ENCODE measurements at regions not wholly inside any gene's neighbourhood (a gene's known extent, or its start where the extent isn't known, plus 50 kb on each side); places are given as distances from the start of the nearest gene placed in this dataset.

DNA sequence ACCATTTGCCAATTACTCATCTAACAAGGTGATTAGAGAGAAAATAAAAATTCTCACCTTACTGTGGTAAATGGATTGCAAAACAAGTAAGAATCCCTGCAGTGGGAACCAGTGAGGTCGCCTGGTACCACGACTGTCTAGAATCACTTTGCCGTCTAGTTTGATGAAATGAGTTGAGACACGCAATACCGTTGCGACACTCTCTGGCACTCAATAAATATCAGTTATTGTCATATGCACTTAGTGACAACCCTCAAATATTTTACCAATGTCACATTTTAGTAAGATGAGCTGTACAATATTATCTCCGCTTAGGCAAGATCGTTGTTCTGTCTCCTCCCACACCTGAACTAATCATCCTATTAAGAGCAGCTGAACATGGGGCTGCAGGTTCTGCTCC lies 114.4 kb upstream of the ADARB2 start:
- ChIA-PET POLR2A (no interaction called here), CTCF (no interaction called here)
- TF ChIP-seq SP1 (IDR thresholded peaks at IDR 0.05) (no peak), ELF4 (IDR thresholded peaks at IDR 0.05) (no peak), NFRKB (IDR thresholded peaks at IDR 0.05) (no peak), HDGF (IDR thresholded peaks at IDR 0.05; ENCODE audit: borderline replicate concordance) (no peak), TARDBP (IDR thresholded peaks at IDR 0.05) (no peak), CTBP1 (IDR thresholded peaks at IDR 0.05; ENCODE audit: borderline replicate concordance) (no peak), FOXM1 (IDR thresholded peaks at IDR 0.05; ENCODE audit: borderline replicate concordance) (no peak), FOXK2 (IDR thresholded peaks at IDR 0.05) (no peak), ZNF384 (IDR thresholded peaks at IDR 0.05) (no peak), BHLHE40 (IDR thresholded peaks at IDR 0.05; ENCODE audit: borderline replicate concordance) (no peak), LEF1 (IDR thresholded peaks at IDR 0.05; ENCODE audit: borderline replicate concordance) (no peak), SUZ12 (IDR thresholded peaks at IDR 0.05) (no peak)
- TF ChIP-seq, protein P1, sequence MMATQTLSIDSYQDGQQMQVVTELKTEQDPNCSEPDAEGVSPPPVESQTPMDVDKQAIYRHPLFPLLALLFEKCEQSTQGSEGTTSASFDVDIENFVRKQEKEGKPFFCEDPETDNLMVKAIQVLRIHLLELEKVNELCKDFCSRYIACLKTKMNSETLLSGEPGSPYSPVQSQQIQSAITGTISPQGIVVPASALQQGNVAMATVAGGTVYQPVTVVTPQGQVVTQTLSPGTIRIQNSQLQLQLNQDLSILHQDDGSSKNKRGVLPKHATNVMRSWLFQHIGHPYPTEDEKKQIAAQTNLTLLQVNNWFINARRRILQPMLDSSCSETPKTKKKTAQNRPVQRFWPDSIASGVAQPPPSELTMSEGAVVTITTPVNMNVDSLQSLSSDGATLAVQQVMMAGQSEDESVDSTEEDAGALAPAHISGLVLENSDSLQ (IDR thresholded peaks at IDR 0.05) = no peak
- DNase-seq (ENCODE audit: extremely low spot score) = no peak

- DNase-seq (ENCODE audit: extremely low spot score) = no peak
- ChIA-PET CTCF (no interaction called here), POLR2A (no interaction called here)
- TF ChIP-seq L3MBTL2 (conservative IDR thresholded peaks at IDR 0.05) = no peak
- TF ChIP-seq CTBP1 (IDR thresholded peaks at IDR 0.05; ENCODE audit: borderline replicate concordance) = no peak
- TF ChIP-seq ELF4 (IDR thresholded peaks at IDR 0.05) = no peak
- no peak for TF ChIP-seq ARNT (IDR thresholded peaks at IDR 0.05)
- TF ChIP-seq LEF1 (IDR thresholded peaks at IDR 0.05; ENCODE audit: borderline replicate concordance) = no peak
- TF ChIP-seq FOXK2 (IDR thresholded peaks at IDR 0.05) = no peak
- TF ChIP-seq, protein P1 (IDR thresholded peaks at IDR 0.05) = no peak
- TF ChIP-seq FOXM1 (IDR thresholded peaks at IDR 0.05; ENCODE audit: borderline replicate concordance) = no peak
- TF ChIP-seq NFRKB (IDR thresholded peaks at IDR 0.05) = no peak
- TF ChIP-seq ZNF384 (IDR thresholded peaks at IDR 0.05) = no peak
- no peak for TF ChIP-seq SP1 (IDR thresholded peaks at IDR 0.05)
- TF ChIP-seq SUZ12 (IDR thresholded peaks at IDR 0.05) = no peak
- TF ChIP-seq FOXA1 (IDR thresholded peaks at IDR 0.05) = no peak
- no peak for TF ChIP-seq BHLHE40 (IDR thresholded peaks at IDR 0.05; ENCODE audit: borderline replicate concordance)
- no peak for TF ChIP-seq HDGF (IDR thresholded peaks at IDR 0.05; ENCODE audit: borderline replicate concordance)
- no peak for TF ChIP-seq TARDBP (IDR thresholded peaks at IDR 0.05)
These were observed 113.7 kb upstream of the ADARB2 start for GRCh38 chr10:1850971-1851527.

- TF ChIP-seq ARNT (IDR thresholded peaks at IDR 0.05) (no peak), CTBP1 (IDR thresholded peaks at IDR 0.05; ENCODE audit: borderline replicate concordance) (no peak), LEF1 (IDR thresholded peaks at IDR 0.05; ENCODE audit: borderline replicate concordance) (no peak), FOXA1 (IDR thresholded peaks at IDR 0.05) (no peak), ELF4 (IDR thresholded peaks at IDR 0.05) (no peak), SP1 (IDR thresholded peaks at IDR 0.05) (no peak), FOXM1 (IDR thresholded peaks at IDR 0.05; ENCODE audit: borderline replicate concordance) (no peak), ZNF384 (IDR thresholded peaks at IDR 0.05) (no peak), BHLHE40 (IDR thresholded peaks at IDR 0.05; ENCODE audit: borderline replicate concordance) (no peak), SUZ12 (IDR thresholded peaks at IDR 0.05) (no peak)
- DNase-seq (ENCODE audit: extremely low spot score) = no peak
- POLR2A ChIA-PET = no interaction called here
- CTCF ChIA-PET = no interaction called here
These were observed 110.0 kb upstream of the ADARB2 start for GRCh38 chr10:1847361-1847760.

GRCh38 chr10:1846032-1846431 lies 108.7 kb upstream of the ADARB2 start:
- no peak for DNase-seq (ENCODE audit: extremely low spot score)
- TF ChIP-seq, protein P1 (IDR thresholded peaks at IDR 0.05) = no peak
- TF ChIP-seq TARDBP (IDR thresholded peaks at IDR 0.05) (no peak), FOXK2 (IDR thresholded peaks at IDR 0.05) (no peak), NFRKB (IDR thresholded peaks at IDR 0.05) (no peak), LEF1 (IDR thresholded peaks at IDR 0.05; ENCODE audit: borderline replicate concordance) (no peak), ELF4 (IDR thresholded peaks at IDR 0.05) (no peak), HDGF (IDR thresholded peaks at IDR 0.05; ENCODE audit: borderline replicate concordance) (no peak), FOXA1 (IDR thresholded peaks at IDR 0.05) (no peak)
- POLR2A ChIA-PET = no interaction called here
- CTCF ChIA-PET = no interaction called here

- ChIA-PET CTCF (no interaction called here), POLR2A (no interaction called here)
- no peak for DNase-seq (ENCODE audit: extremely low spot score)
- no peak for TF ChIP-seq ARNT (IDR thresholded peaks at IDR 0.05)
- TF ChIP-seq L3MBTL2 (conservative IDR thresholded peaks at IDR 0.05) = no peak
- no peak for TF ChIP-seq TARDBP (IDR thresholded peaks at IDR 0.05)
- TF ChIP-seq LEF1 (IDR thresholded peaks at IDR 0.05; ENCODE audit: borderline replicate concordance) = no peak
- no peak for TF ChIP-seq NFRKB (IDR thresholded peaks at IDR 0.05)
- no peak for TF ChIP-seq FOXM1 (IDR thresholded peaks at IDR 0.05; ENCODE audit: borderline replicate concordance)
- TF ChIP-seq BHLHE40 (IDR thresholded peaks at IDR 0.05; ENCODE audit: borderline replicate concordance) = no peak
- TF ChIP-seq FOXA1 (IDR thresholded peaks at IDR 0.05) = no peak
- no peak for TF ChIP-seq SUZ12 (IDR thresholded peaks at IDR 0.05)
- TF ChIP-seq, protein P1 (IDR thresholded peaks at IDR 0.05) = no peak
- TF ChIP-seq FOXK2 (IDR thresholded peaks at IDR 0.05) = no peak
- no peak for TF ChIP-seq CTBP1 (IDR thresholded peaks at IDR 0.05; ENCODE audit: borderline replicate concordance)
- TF ChIP-seq ELF4 (IDR thresholded peaks at IDR 0.05) = no peak
- no peak for TF ChIP-seq SP1 (IDR thresholded peaks at IDR 0.05)
- no peak for TF ChIP-seq HDGF (IDR thresholded peaks at IDR 0.05; ENCODE audit: borderline replicate concordance)
- TF ChIP-seq ZNF384 (IDR thresholded peaks at IDR 0.05) = no peak
These were observed 104.4 kb upstream of the ADARB2 start for GRCh38 chr10:1841759-1842158.
